Effector memory CD4-positive, alpha-beta T cell (primary cell): ENCODE measurements at regions not wholly inside any gene's neighbourhood (a gene's known extent, or its start where the extent isn't known, plus 50 kb on each side); places are given as distances from the start of the nearest gene placed in this dataset.

ENCODE experiments used
- DNase-seq, 3 donors: peaks; one replicate each; pipeline ENCODE4 v3.0.0-alpha.2; 2020
- H3K27ac ChIP-seq: 2 replicates; pipeline ENCODE4 v1.7.0; 2013; ENCODE audit warnings: mild to moderate bottlenecking, low read length, moderate library complexity; ENCODE audit not compliant: insufficient read depth, poor library complexity, severe bottlenecking
- H3K27me3 ChIP-seq: replicated peaks from 2 replicates; pipeline ENCODE4 v1.7.0; 2013; ENCODE audit warnings: mild to moderate bottlenecking, low read length; ENCODE audit not compliant: insufficient read depth, control insufficient read depth, poor library complexity, severe bottlenecking
- H3K36me3 ChIP-seq: 2 replicates; pipeline ENCODE4 v1.7.0; 2013; ENCODE audit warnings: mild to moderate bottlenecking, low read length, moderate library complexity; ENCODE audit not compliant: control insufficient read depth, insufficient read depth
- H3K4me1 ChIP-seq: 2 replicates; pipeline ENCODE4 v1.7.0; 2013; ENCODE audit warnings: low read length, mild to moderate bottlenecking; ENCODE audit not compliant: control insufficient read depth, insufficient read depth, poor library complexity, severe bottlenecking
- H3K4me3 ChIP-seq: 2 replicates; pipeline ENCODE4 v1.7.0; 2013; ENCODE audit warnings: low read length, low read depth, mild to moderate bottlenecking; ENCODE audit not compliant: insufficient read depth, poor library complexity, severe bottlenecking
- H3K9me3 ChIP-seq: 2 replicates; pipeline ENCODE4 v1.7.0; 2013; ENCODE audit warnings: mild to moderate bottlenecking, low read length, moderate library complexity; ENCODE audit not compliant: control insufficient read depth

GRCh38 chr10:118914629-118915028, 114.9 kb upstream of the NANOS1 start:
- H3K9me3 ChIP-seq, result no peaks in the 10 kb centered on the region
- no peak overlapping the region for H3K27ac ChIP-seq
- no peaks in the 10 kb centered on the region for H3K36me3 ChIP-seq
- no peak for DNase-seq
- H3K4me3 ChIP-seq, result no peak overlapping the region
- H3K4me1 ChIP-seq, result no peaks in the 10 kb centered on the region
- H3K27me3 ChIP-seq, result no peaks in the 10 kb centered on the region

GRCh38 chr10:118915161-118915560, 114.4 kb upstream of the NANOS1 start:
- Histone ChIP-seq H3K9me3 (no peaks in the 10 kb centered on the region), H3K36me3 (no peaks in the 10 kb centered on the region), H3K27ac (no peak overlapping the region), H3K27me3 (no peaks in the 10 kb centered on the region), H3K4me1 (no peaks in the 10 kb centered on the region), H3K4me3 (no peak overlapping the region)
- no peak for DNase-seq

- no peak overlapping the region for H3K27ac ChIP-seq
- H3K9me3 ChIP-seq, result no peaks in the 10 kb centered on the region
- no peaks in the 10 kb centered on the region for H3K27me3 ChIP-seq
- H3K4me3 ChIP-seq, result no peak overlapping the region
- no peak for DNase-seq
- H3K4me1 ChIP-seq, result no peaks in the 10 kb centered on the region
- H3K36me3 ChIP-seq, result no peaks in the 10 kb centered on the region
Measured at GRCh38 chr10:118916777-118917176, 112.7 kb upstream of the NANOS1 start.

GRCh38 chr10:118917701-118918100, 111.8 kb upstream of the NANOS1 start:
- Histone ChIP-seq H3K4me3 (no peak overlapping the region), H3K27me3 (no peaks in the 10 kb centered on the region), H3K9me3 (no peaks in the 10 kb centered on the region), H3K27ac (no peak overlapping the region), H3K36me3 (no peaks in the 10 kb centered on the region), H3K4me1 (no peaks in the 10 kb centered on the region)
- no peak for DNase-seq

- Histone ChIP-seq H3K4me3 (no peak overlapping the region), H3K4me1 (no peaks in the 10 kb centered on the region)
- DNase-seq, result no peak
Measured at GRCh38 chr10:118918116-118918515, 111.4 kb upstream of the NANOS1 start.

GRCh38 chr10:118918587-118918986, 110.9 kb upstream of the NANOS1 start:
- Histone ChIP-seq H3K36me3 (no peaks in the 10 kb centered on the region), H3K9me3 (no peaks in the 10 kb centered on the region), H3K27ac (no peak overlapping the region), H3K4me1 (no peaks in the 10 kb centered on the region), H3K27me3 (no peaks in the 10 kb centered on the region), H3K4me3 (no peak overlapping the region)
- DNase-seq, result no peak

More at GRCh38 chr10:118918116-118918515, 111.4 kb upstream of the NANOS1 start:
- no peak overlapping the region for H3K27ac ChIP-seq
- H3K9me3 ChIP-seq, result no peaks in the 10 kb centered on the region
- H3K27me3 ChIP-seq, result no peaks in the 10 kb centered on the region
- H3K36me3 ChIP-seq, result no peaks in the 10 kb centered on the region

DNA sequence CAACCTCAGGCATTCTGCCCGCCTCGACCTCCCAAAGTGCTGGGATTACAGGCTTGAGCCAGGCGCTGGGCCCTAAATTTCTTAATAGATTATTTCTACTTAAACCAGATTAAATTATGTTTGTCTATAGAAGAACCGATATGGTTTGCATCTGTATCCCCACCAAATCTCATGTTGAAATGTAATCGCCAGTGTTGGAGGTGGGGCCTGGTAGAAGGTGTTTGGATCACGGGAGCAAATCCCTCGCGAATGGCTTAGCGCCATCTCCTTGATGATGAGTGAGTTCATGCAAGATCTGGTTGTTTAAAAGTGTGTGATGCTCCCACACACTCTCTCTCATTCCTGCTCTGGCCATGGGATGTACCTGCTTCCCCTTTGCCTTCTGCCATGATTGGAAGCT, 109.3 kb upstream of the NANOS1 start:
- Histone ChIP-seq H3K27ac (no peak overlapping the region), H3K36me3 (no peaks in the 10 kb centered on the region), H3K9me3 (no peaks in the 10 kb centered on the region), H3K4me3 (no peak overlapping the region), H3K27me3 (no peaks in the 10 kb centered on the region), H3K4me1 (no peaks in the 10 kb centered on the region)
- DNase-seq, result no peak

- Histone ChIP-seq H3K4me3 (no peak overlapping the region), H3K9me3 (no peaks in the 10 kb centered on the region), H3K36me3 (no peaks in the 10 kb centered on the region), H3K27me3 (no peaks in the 10 kb centered on the region), H3K4me1 (no peaks in the 10 kb centered on the region), H3K27ac (no peak overlapping the region)
- DNase-seq, result no peak
Measured at GRCh38 chr10:118922226-118922625, 107.3 kb upstream of the NANOS1 start.

DNA sequence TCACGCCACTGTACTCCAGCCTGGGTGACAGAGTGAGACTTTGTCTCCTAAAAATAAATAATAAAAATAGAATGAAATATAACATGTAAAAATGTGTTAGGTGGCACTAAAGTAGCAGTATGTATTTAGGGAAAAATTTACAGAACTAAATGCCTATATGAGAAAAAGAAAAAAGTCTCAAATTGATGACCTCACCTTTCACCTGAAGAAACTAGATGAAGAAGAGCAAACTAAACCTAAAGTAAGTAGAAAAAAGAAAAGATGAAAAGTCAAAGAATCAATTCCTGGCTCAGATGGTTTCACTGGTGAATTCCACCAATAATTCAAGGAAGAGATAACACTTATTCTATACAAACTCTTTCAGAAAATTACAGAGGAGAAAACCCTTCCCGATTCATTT, 106.5 kb upstream of the NANOS1 start:
- Histone ChIP-seq H3K4me1 (no peaks in the 10 kb centered on the region), H3K27ac (no peak overlapping the region), H3K4me3 (no peak overlapping the region), H3K9me3 (no peaks in the 10 kb centered on the region), H3K27me3 (no peaks in the 10 kb centered on the region), H3K36me3 (no peaks in the 10 kb centered on the region)
- no peak for DNase-seq

DNA sequence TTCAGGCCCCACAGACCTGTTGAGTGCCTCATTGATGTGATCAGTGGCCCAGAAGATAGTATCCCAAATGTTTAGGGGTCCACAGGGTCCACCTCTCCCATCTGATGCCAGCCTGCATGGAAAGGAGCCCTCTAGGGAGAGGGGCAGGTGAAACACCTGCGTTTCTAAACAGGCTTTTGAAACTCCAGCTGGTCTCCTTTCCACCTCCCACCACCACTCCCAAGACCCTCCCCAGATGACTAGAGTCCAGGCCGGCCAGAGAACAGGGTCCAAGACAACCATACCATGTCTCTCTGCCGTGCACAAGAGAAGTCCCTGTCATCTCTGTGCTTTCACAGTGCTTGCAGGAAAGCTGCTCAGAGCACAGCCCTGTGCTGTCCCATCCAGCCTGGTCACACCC, 105.0 kb upstream of the NANOS1 start:
- Histone ChIP-seq H3K36me3 (no peaks in the 10 kb centered on the region), H3K4me1 (no peaks in the 10 kb centered on the region), H3K27me3 (no peaks in the 10 kb centered on the region), H3K27ac (no peak overlapping the region), H3K4me3 (no peak overlapping the region), H3K9me3 (no peaks in the 10 kb centered on the region)
- no peak for DNase-seq
